A549 (cell line): ENCODE measurements at regions not wholly inside any gene's neighbourhood (a gene's known extent, or its start where the extent isn't known, plus 50 kb on each side); places are given as distances from the start of the nearest gene placed in this dataset.

ENCODE experiments used
- ATAC-seq, 2 experiments: fragments of 200-7000 bp in 1 of 2; fragments of >200 bp in 1 of 2; cut with Nextera tagmentation in 1 of 2; cut with Tn5 transposase in 1 of 2; 3 replicates each; pipeline versions ENCODE4 v1.8.0 to v1.9.1; 2018 to 2020; ENCODE audit warnings: mild to moderate bottlenecking in 1 of 2, moderate library complexity in 1 of 2
- CTCF ChIA-PET: fragments of 300-600 bp; sonication (Branson Sonifier 250); formaldehyde crosslinking; extraction: SDS; loops from one replicate; lab custom pipeline; 2021; ENCODE audit warnings: antibody characterized with exemption, inconsistent platforms; lab: Yijun Ruan, JAX
- POLR2A ChIA-PET: fragments of 350-600 bp; formaldehyde crosslinking; extraction: SDS; loops from one replicate; lab custom pipeline; 2021; ENCODE audit warnings: antibody characterized with exemption, inconsistent platforms; lab: Yijun Ruan, JAX
- DNase-seq, 2 experiments: peaks; one replicate each; pipeline versions ENCODE4 v3.0.0 to v3.0.0-alpha.2; 2011 to 2016; ENCODE audit warnings: low read depth in 1 of 2, low spot score in 1 of 2
- FAIRE-seq: peaks from 2 replicates; lab custom pipeline; 2011; peaks lifted over from hg19 to GRCh38; lab: Jason Lieb, UNC
- H3K27ac ChIP-seq, 2 experiments: fragments of >200 bp; sonication (Bioruptor Twin); formaldehyde crosslinking; 3 replicates each; pipeline ENCODE4 v1.5.1; 2016 to 2017
- H3K4me1 ChIP-seq: fragments of >200 bp; sonication (Bioruptor Twin); formaldehyde crosslinking; 3 replicates; pipeline ENCODE4 v1.6.1; 2016
- H3K4me2 ChIP-seq: fragments of >200 bp; sonication (Bioruptor Twin); formaldehyde crosslinking; 3 replicates; pipeline ENCODE4 v1.6.1; 2016
- H3K4me3 ChIP-seq: fragments of >200 bp; sonication (Bioruptor Twin); formaldehyde crosslinking; 3 replicates; pipeline ENCODE4 v1.5.1; 2016
- H3K9me3 ChIP-seq: fragments of >200 bp; sonication (Bioruptor Twin); formaldehyde crosslinking; 3 replicates; pipeline ENCODE4 v1.6.1; 2016
- BCL3 ChIP-seq: fragments of >200 bp; sonication (Bioruptor Twin); formaldehyde crosslinking; IDR thresholded peaks from 3 replicates; pipeline ENCODE4 v1.6.1; 2016
- CBX8 ChIP-seq: fragments of 200-600 bp; sonication (generic); IDR thresholded peaks from 2 replicates; pipeline ENCODE4 v1.6.1; 2016
- CEBPB ChIP-seq, 2 experiments: fragments of >200 bp in 1 of 2; sonication (Bioruptor Twin) in 1 of 2; formaldehyde crosslinking in 1 of 2; IDR thresholded peaks; 2 replicates each; pipeline ENCODE4 v1.6.1; 2012 to 2016
- CHD2 ChIP-seq: fragments of 150-350 bp; IDR thresholded peaks from 2 replicates; pipeline ENCODE4 v1.6.1; 2014; ENCODE audit warnings: low read length; ENCODE audit not compliant: partially characterized antibody
- E2F6 ChIP-seq: IDR thresholded peaks from 2 replicates; pipeline ENCODE4 v1.6.1; 2012; ENCODE audit warnings: low read depth, borderline replicate concordance
- EHF ChIP-seq: fragments of 250-450 bp; sonication (Bioruptor Pico); IDR thresholded peaks from 2 replicates; pipeline ENCODE4 v1.5.0; 2020; ENCODE audit warnings: mild to moderate bottlenecking
- EHMT2 ChIP-seq: fragments of 200-600 bp; sonication (generic); IDR thresholded peaks from 2 replicates; pipeline ENCODE4 v1.6.1; 2016; ENCODE audit warnings: antibody characterized with exemption, low read depth, mild to moderate bottlenecking, moderate library complexity
- EP300 ChIP-seq, 2 experiments: fragments of >200 bp; sonication (Bioruptor Twin); formaldehyde crosslinking; IDR thresholded peaks; 2 replicates in 1 of 2; 3 replicates in 1 of 2; pipeline ENCODE4 v1.6.1; 2016 to 2017
- FOXS1 ChIP-seq: fragments of 250-450 bp; sonication (Bioruptor Pico); IDR thresholded peaks from 2 replicates; pipeline ENCODE4 v1.5.0; 2020; ENCODE audit warnings: mild to moderate bottlenecking, moderate library complexity
- GATA3 ChIP-seq: IDR thresholded peaks from 2 replicates; pipeline ENCODE4 v1.6.1; 2012; ENCODE audit warnings: borderline replicate concordance
- HES2 ChIP-seq: fragments of >200 bp; sonication (Bioruptor Twin); formaldehyde crosslinking; IDR thresholded peaks from 2 replicates; pipeline ENCODE4 v1.6.1; 2016
- HEYL ChIP-seq: fragments of 250-450 bp; sonication (Bioruptor Pico); IDR thresholded peaks from 2 replicates; pipeline ENCODE4 v1.8.0; 2021; ENCODE audit warnings: mild to moderate bottlenecking, moderate library complexity
- HMGXB4 ChIP-seq: fragments of 250-450 bp; sonication (Bioruptor Pico); IDR thresholded peaks from 2 replicates; pipeline ENCODE4 v1.5.0; 2021; ENCODE audit warnings: mild to moderate bottlenecking, moderate library complexity, borderline replicate concordance
- HOXB5 ChIP-seq: fragments of 250-450 bp; sonication (Bioruptor Pico); IDR thresholded peaks from 2 replicates; pipeline ENCODE4 v1.5.0; 2020; ENCODE audit warnings: mild to moderate bottlenecking, moderate library complexity
- JUN ChIP-seq, 2 experiments: fragments of >200 bp; sonication (Bioruptor Twin); formaldehyde crosslinking; IDR thresholded peaks; 2 replicates in 1 of 2; 3 replicates in 1 of 2; pipeline ENCODE4 v1.6.1; 2016 to 2017
- KDM1A ChIP-seq: fragments of 200-600 bp; sonication (generic); IDR thresholded peaks from 2 replicates; pipeline ENCODE4 v1.6.1; 2016; ENCODE audit warnings: low read depth, mild to moderate bottlenecking
- KDM5A ChIP-seq: fragments of 200-600 bp; sonication (generic); IDR thresholded peaks from 2 replicates; pipeline ENCODE4 v1.6.1; 2016; ENCODE audit warnings: antibody characterized with exemption, mild to moderate bottlenecking
- MAZ ChIP-seq: fragments of 150-350 bp; IDR thresholded peaks from 2 replicates; pipeline ENCODE4 v1.6.1; 2014; ENCODE audit warnings: antibody characterized with exemption, low read depth, low read length, borderline replicate concordance
- NPAS2 ChIP-seq: fragments of 250-450 bp; sonication (Bioruptor Pico); IDR thresholded peaks from 2 replicates; pipeline ENCODE4 v1.8.0; 2022; ENCODE audit warnings: mild to moderate bottlenecking, moderate library complexity, borderline replicate concordance
- POLR2A ChIP-seq: IDR thresholded peaks from 2 replicates; pipeline ENCODE4 v1.6.1; 2012; ENCODE audit warnings: mild to moderate bottlenecking, low read length
- POLR2AphosphoS2 ChIP-seq: conservative IDR thresholded peaks from 2 replicates; pipeline ENCODE4 v1.6.1; 2012; ENCODE audit warnings: low read length, improper control_type of control experiment, inconsistent platforms
- RAD21 ChIP-seq, 2 experiments: fragments of >200 bp in 1 of 2; sonication (Bioruptor Twin) in 1 of 2; formaldehyde crosslinking in 1 of 2; IDR thresholded peaks in 1 of 2; conservative IDR thresholded peaks in 1 of 2; 2 replicates in 1 of 2; 3 replicates in 1 of 2; pipeline ENCODE4 v1.6.1; 2012 to 2018; ENCODE audit warnings: inconsistent platforms in 1 of 2
- RFX5 ChIP-seq: fragments of 450-650 bp; IDR thresholded peaks from 2 replicates; pipeline ENCODE4 v1.7.1; 2014; ENCODE audit warnings: antibody characterized with exemption, mild to moderate bottlenecking, moderate library complexity
- RNF2 ChIP-seq: fragments of 200-600 bp; sonication (generic); IDR thresholded peaks from 2 replicates; pipeline ENCODE4 v1.6.1; 2016; ENCODE audit warnings: low read depth, mild to moderate bottlenecking, antibody characterized with exemption, moderate library complexity, borderline replicate concordance
- TFCP2L1 ChIP-seq: fragments of 250-450 bp; sonication (Bioruptor Pico); IDR thresholded peaks from 2 replicates; pipeline ENCODE4 v1.5.0; 2021; ENCODE audit warnings: mild to moderate bottlenecking
- ZC3H11A ChIP-seq: fragments of 450-650 bp; IDR thresholded peaks from 2 replicates; pipeline ENCODE4 v1.6.1; 2014; ENCODE audit warnings: antibody characterized with exemption, mild to moderate bottlenecking
- ZFP36 ChIP-seq: fragments of 450-650 bp; IDR thresholded peaks from 2 replicates; pipeline ENCODE4 v1.6.1; 2014; ENCODE audit warnings: borderline replicate concordance; ENCODE audit not compliant: partially characterized antibody
- WGBS: methylation state at CpG from one replicate; pipeline ENCODE4 v1.1.6; 2017; ENCODE audit errors: missing lambda C conversion rate; 5-methylcytosine and 5-hydroxymethylcytosine counted together
- TF ChIP-seq, protein P1 (sequence below): fragments of 150-350 bp; IDR thresholded peaks from 2 replicates; pipeline ENCODE4 v1.6.1; 2014; ENCODE audit warnings: low read depth, mild to moderate bottlenecking, low read length
- TF ChIP-seq, protein P2 (sequence below): IDR thresholded peaks from 2 replicates; pipeline ENCODE4 v1.6.1; 2012

- POLR2A ChIA-PET = no interaction called here
- CTCF ChIA-PET = no interaction called here
Measured at GRCh38 chr5:104789366-104789765, 1226.8 kb upstream of the NUDT12 start.

GRCh38 chr5:104785097-104785496, 1222.5 kb upstream of the NUDT12 start:
- 12% methylated on average over 2 of the region's 2 CpGs for WGBS
- POLR2A ChIA-PET = no interaction called here

More at GRCh38 chr5:104789366-104789765, 1226.8 kb upstream of the NUDT12 start:
- Histone ChIP-seq H3K27ac (no peak overlapping the region), H3K4me2 (no peak overlapping the region), H3K9me3 (peaks cover 3% of the 10 kb centered on the region; the same call in 1 of the 3 replicates), H3K4me3 (no peak overlapping the region), H3K4me1 (no peaks in the 10 kb centered on the region)
- no peak for DNase-seq
- 34% methylated on average over 1 of the region's 1 CpG for WGBS
- no peak for ATAC-seq
- no peak for FAIRE-seq
- TF ChIP-seq EHMT2 (no peak), FOXS1 (CRISPR knock-in tag) (no peak), HEYL (CRISPR knock-in tag) (no peak), CHD2 (no peak), EHF (no peak), EP300 (IDR thresholded peaks at IDR 0.05) (no peak)
- TF ChIP-seq, protein P1, sequence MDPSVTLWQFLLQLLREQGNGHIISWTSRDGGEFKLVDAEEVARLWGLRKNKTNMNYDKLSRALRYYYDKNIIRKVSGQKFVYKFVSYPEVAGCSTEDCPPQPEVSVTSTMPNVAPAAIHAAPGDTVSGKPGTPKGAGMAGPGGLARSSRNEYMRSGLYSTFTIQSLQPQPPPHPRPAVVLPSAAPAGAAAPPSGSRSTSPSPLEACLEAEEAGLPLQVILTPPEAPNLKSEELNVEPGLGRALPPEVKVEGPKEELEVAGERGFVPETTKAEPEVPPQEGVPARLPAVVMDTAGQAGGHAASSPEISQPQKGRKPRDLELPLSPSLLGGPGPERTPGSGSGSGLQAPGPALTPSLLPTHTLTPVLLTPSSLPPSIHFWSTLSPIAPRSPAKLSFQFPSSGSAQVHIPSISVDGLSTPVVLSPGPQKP = no peak

GRCh38 chr5:104774372-104774771, 1211.8 kb upstream of the NUDT12 start:
- ChIA-PET CTCF (no interaction called here), POLR2A (no interaction called here)
- DNase-seq = no peak
- FAIRE-seq = no peak
- no peak overlapping the region for H3K4me3 ChIP-seq
- 65% methylated on average over 8 of the region's 8 CpGs for WGBS
- no peaks in the 10 kb centered on the region for H3K4me1 ChIP-seq
- no peaks in the 10 kb centered on the region for H3K9me3 ChIP-seq
- ATAC-seq = no peak
- no peak overlapping the region for H3K27ac ChIP-seq
- no peak overlapping the region for H3K4me2 ChIP-seq
- TF ChIP-seq RFX5 (no peak), HOXB5 (CRISPR knock-in tag) (no peak), JUN (IDR thresholded peaks at IDR 0.05) (no peak), KDM5A (no peak), CEBPB (IDR thresholded peaks at IDR 0.05) (no peak), KDM1A (no peak), CBX8 (no peak), ZFP36 (no peak), ZC3H11A (no peak), MAZ (no peak), BCL3 (no peak), RAD21 (conservative IDR thresholded peaks at IDR 0.05 in 1 of 2, IDR thresholded peaks at IDR 0.05 in 1 of 2) (no peak), HMGXB4 (CRISPR knock-in tag) (no peak), POLR2A (no peak), POLR2AphosphoS2 (no peak), TFCP2L1 (CRISPR knock-in tag) (no peak)

More at GRCh38 chr5:104785097-104785496, 1222.5 kb upstream of the NUDT12 start:
- TF ChIP-seq HES2 (no peak), RNF2 (no peak), MAZ (no peak), CEBPB (IDR thresholded peaks at IDR 0.05) (no peak), ZFP36 (no peak), E2F6 (no peak), GATA3 (no peak), NPAS2 (CRISPR knock-in tag) (no peak)
- TF ChIP-seq, protein P2, sequence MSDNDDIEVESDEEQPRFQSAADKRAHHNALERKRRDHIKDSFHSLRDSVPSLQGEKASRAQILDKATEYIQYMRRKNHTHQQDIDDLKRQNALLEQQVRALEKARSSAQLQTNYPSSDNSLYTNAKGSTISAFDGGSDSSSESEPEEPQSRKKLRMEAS = no peak
- TF ChIP-seq, protein P1 = no peak
- no peak for ATAC-seq
- CTCF ChIA-PET = no interaction called here
- FAIRE-seq = no peak
- Histone ChIP-seq H3K4me1 (no peaks in the 10 kb centered on the region), H3K4me3 (no peak overlapping the region), H3K4me2 (no peak overlapping the region), H3K27ac (no peak overlapping the region), H3K9me3 (peaks cover 3% of the 10 kb centered on the region; the same call in 1 of the 3 replicates)
- DNase-seq = no peak
